Suprapubic skin (tissue), 4 donors: ENCODE measurements at regions not wholly inside any gene's neighbourhood (a gene's known extent, or its start where the extent isn't known, plus 50 kb on each side); places are given as distances from the start of the nearest gene placed in this dataset.

Experiments used
- DNase-seq, 2 donors: peaks; one replicate each; pipeline ENCODE4 v3.0.0-alpha.2; 2019; ENCODE audit warnings: low spot score in 2 of 2
- H3K27ac ChIP-seq: fragments of 200-600 bp; sonication (generic); one replicate; pipeline ENCODE4 v1.5.1; 2019
- H3K27me3 ChIP-seq: fragments of 200-600 bp; sonication (generic); one replicate; pipeline ENCODE4 v1.5.1; 2019
- H3K36me3 ChIP-seq: fragments of 200-600 bp; sonication (generic); one replicate; pipeline ENCODE4 v1.5.1; 2019
- H3K4me1 ChIP-seq: fragments of 200-600 bp; sonication (generic); one replicate; pipeline ENCODE4 v1.5.1; 2019
- H3K4me3 ChIP-seq: fragments of 200-600 bp; sonication (generic); one replicate; pipeline ENCODE4 v1.5.1; 2019; ENCODE audit warnings: mild to moderate bottlenecking
- H3K9me3 ChIP-seq: fragments of 200-600 bp; sonication (generic); one replicate; pipeline ENCODE4 v1.5.1; 2019
- EP300 ChIP-seq: sonication (generic); formaldehyde crosslinking; IDR thresholded peaks from one replicate; pipeline ENCODE4 v1.6.1; 2017; ENCODE audit warnings: antibody characterized with exemption
- POLR2A ChIP-seq, 2 donors: fragments of 450-650 bp; IDR thresholded peaks; one replicate each; pipeline ENCODE4 v1.6.1; 2017; ENCODE audit warnings: antibody characterized with exemption in 2 of 2, mild to moderate bottlenecking in 2 of 2, moderate library complexity in 2 of 2
- POLR2AphosphoS5 ChIP-seq, 3 donors: sonication (generic); formaldehyde crosslinking; IDR thresholded peaks; one replicate each; pipeline ENCODE4 v1.6.1; 2017; ENCODE audit warnings: antibody characterized with exemption in 3 of 3
- WGBS: methylation state at CpG from one replicate; pipeline ENCODE4 v1.1.5; 2018; 5-methylcytosine and 5-hydroxymethylcytosine counted together
- TF ChIP-seq, protein P1 (sequence below), 2 donors: fragments of 200-600 bp in 1 of 2; fragments of 450-650 bp in 1 of 2; sonication (generic) in 1 of 2; IDR thresholded peaks; one replicate each; pipeline ENCODE4 v1.5.1; 2016 to 2019; ENCODE audit warnings: antibody characterized with exemption in 2 of 2, mild to moderate bottlenecking in 1 of 2, moderate library complexity in 1 of 2

DNA sequence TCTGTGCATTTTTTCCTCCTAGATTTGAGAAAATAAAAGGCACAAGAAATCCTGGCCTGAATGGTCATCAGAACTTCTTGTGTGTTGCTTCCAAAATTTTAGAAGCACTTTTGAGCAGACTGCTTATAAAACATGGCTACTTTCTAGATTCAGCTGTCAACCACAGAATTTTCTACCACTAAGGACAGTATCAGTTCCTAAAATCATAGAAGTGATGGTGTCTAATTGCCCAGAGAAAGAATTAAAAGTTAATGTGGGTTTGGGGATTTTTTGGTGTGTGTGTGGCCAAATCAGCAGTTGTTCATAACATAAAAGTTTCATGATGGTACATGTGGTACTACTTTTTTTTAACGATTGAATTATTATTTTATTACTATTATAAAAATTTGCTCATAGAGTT lies 171.4 kb upstream of the SNX7 start:
- DNase-seq, result no peak
- no peaks in the 10 kb centered on the region for H3K27me3 ChIP-seq
- WGBS, result 48% methylated on average over 1 of the region's 1 CpG
- no peaks in the 10 kb centered on the region for H3K9me3 ChIP-seq
- H3K4me3 ChIP-seq, result no peak overlapping the region
- no peaks in the 10 kb centered on the region for H3K36me3 ChIP-seq
- H3K4me1 ChIP-seq, result no peaks in the 10 kb centered on the region
- no peak overlapping the region for H3K27ac ChIP-seq
- TF ChIP-seq EP300 (no peak), POLR2AphosphoS5 (IDR thresholded peaks at IDR 0.05) (no peak), POLR2A (IDR thresholded peaks at IDR 0.05) (no peak)
- TF ChIP-seq, protein P1, sequence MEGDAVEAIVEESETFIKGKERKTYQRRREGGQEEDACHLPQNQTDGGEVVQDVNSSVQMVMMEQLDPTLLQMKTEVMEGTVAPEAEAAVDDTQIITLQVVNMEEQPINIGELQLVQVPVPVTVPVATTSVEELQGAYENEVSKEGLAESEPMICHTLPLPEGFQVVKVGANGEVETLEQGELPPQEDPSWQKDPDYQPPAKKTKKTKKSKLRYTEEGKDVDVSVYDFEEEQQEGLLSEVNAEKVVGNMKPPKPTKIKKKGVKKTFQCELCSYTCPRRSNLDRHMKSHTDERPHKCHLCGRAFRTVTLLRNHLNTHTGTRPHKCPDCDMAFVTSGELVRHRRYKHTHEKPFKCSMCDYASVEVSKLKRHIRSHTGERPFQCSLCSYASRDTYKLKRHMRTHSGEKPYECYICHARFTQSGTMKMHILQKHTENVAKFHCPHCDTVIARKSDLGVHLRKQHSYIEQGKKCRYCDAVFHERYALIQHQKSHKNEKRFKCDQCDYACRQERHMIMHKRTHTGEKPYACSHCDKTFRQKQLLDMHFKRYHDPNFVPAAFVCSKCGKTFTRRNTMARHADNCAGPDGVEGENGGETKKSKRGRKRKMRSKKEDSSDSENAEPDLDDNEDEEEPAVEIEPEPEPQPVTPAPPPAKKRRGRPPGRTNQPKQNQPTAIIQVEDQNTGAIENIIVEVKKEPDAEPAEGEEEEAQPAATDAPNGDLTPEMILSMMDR (IDR thresholded peaks at IDR 0.05), result no peak

DNA sequence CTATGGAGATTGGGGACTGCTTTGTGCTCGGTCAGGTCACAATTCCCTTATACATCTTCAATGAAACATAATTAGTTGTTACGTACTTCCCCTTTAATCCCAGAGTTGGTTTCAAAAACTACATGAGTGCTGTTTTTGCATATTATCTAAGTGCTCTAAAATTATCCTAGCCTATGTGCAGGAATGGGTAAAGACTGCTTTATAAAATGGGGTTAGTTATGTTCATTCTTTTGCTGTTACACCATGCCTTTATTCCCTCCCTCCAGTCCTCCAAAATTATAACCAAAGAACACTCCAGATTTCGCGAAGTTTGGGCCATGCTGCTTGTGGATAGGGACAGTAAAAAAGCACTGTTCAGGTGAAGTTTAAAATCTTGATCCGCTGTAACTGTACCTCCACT lies 173.9 kb upstream of the SNX7 start:
- Histone ChIP-seq H3K4me1 (no peaks in the 10 kb centered on the region), H3K27me3 (no peaks in the 10 kb centered on the region), H3K4me3 (no peak overlapping the region), H3K27ac (no peak overlapping the region), H3K36me3 (no peaks in the 10 kb centered on the region), H3K9me3 (no peaks in the 10 kb centered on the region)
- no peak for DNase-seq
- TF ChIP-seq POLR2A (IDR thresholded peaks at IDR 0.05) (no peak), POLR2AphosphoS5 (IDR thresholded peaks at IDR 0.05) (no peak), EP300 (no peak)
- TF ChIP-seq, protein P1 (IDR thresholded peaks at IDR 0.05), result no peak
- WGBS, result 84% methylated on average over 5 of the region's 5 CpGs

DNA sequence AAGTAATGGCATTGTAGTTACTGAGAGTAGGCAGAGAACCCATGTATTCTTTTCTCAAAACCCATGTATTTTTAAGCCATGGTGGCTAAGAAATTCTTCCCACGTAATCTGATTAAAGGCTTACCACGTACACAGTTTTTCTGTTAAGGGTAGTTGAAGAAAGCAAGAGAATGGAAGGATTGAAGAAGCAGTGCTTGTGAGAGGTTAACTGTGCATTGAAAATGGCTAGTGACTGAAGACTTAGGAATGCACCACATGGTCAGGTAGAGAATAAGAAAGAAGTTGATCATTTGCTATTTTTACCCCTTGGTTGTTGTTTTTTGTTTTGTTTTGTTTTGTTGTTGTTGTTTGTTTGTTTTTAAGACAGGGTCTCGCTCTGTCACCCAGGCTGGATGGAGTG lies 178.9 kb upstream of the SNX7 start:
- no peak for TF ChIP-seq POLR2AphosphoS5 (IDR thresholded peaks at IDR 0.05)
- TF ChIP-seq EP300, result no peak
- TF ChIP-seq, protein P1 (IDR thresholded peaks at IDR 0.05), result no peak
- no peak for TF ChIP-seq POLR2A (IDR thresholded peaks at IDR 0.05)
- no peak for DNase-seq

DNA sequence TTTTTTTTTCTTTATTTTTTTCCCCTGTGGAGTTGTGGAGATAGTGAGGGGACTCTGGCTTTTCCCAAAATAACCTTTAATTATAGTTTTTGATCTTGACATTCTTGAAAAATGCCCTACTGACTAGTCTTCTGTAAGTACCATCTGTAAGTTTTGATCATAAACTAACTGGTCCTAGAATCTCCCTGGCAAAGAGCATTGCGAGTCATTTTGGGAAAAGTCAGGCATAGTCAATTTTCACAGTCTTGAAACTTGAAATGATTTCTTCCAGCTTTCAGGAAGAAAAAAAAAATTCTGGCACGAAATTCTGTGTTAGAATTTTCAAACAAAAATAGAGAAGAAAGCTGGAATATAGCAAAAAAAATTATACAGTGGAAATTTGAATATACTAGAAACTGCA lies 181.2 kb upstream of the SNX7 start:
- Histone ChIP-seq H3K4me3 (no peak overlapping the region), H3K4me1 (peaks cover 5% of the 10 kb centered on the region), H3K27me3 (no peaks in the 10 kb centered on the region), H3K27ac (no peak overlapping the region), H3K36me3 (no peaks in the 10 kb centered on the region), H3K9me3 (no peaks in the 10 kb centered on the region)
- no peak for DNase-seq
- TF ChIP-seq, protein P1 (IDR thresholded peaks at IDR 0.05), result no peak
- TF ChIP-seq POLR2AphosphoS5 (IDR thresholded peaks at IDR 0.05) (no peak), EP300 (no peak), POLR2A (IDR thresholded peaks at IDR 0.05) (no peak)
- 57% methylated on average over 2 of the region's 2 CpGs for WGBS

More for the DNA sequence above, 178.9 kb upstream of the SNX7 start:
- H3K27me3 ChIP-seq, result no peaks in the 10 kb centered on the region
- H3K4me1 ChIP-seq, result peaks cover 5% of the 10 kb centered on the region
- H3K4me3 ChIP-seq, result no peak overlapping the region
- H3K9me3 ChIP-seq, result no peaks in the 10 kb centered on the region
- no peaks in the 10 kb centered on the region for H3K36me3 ChIP-seq
- H3K27ac ChIP-seq, result no peak overlapping the region
- 91% methylated on average over 3 of the region's 3 CpGs for WGBS

DNA sequence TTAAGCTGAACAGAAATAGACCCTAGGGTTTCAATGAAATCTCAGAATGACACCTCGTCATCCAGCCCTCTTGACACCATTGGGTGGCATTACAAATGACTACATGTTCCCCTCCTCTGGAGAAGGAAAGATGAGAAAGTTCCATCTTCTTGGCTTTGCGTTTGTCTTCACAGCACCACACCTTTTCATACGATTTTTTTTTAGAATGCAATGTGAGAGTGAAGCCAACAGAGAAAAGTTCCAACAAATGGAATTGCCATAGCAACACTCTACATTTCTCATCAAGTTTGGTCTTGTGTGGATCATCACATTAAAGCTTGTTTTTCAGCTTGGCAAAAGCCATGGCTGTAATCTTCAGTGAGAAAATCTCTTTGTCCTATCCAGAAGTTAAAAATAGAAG lies 183.4 kb upstream of the SNX7 start:
- TF ChIP-seq EP300 (no peak), POLR2AphosphoS5 (IDR thresholded peaks at IDR 0.05) (no peak), POLR2A (IDR thresholded peaks at IDR 0.05) (no peak)
- TF ChIP-seq, protein P1 (IDR thresholded peaks at IDR 0.05), result no peak
- WGBS, result 37% methylated on average over 3 of the region's 3 CpGs
- Histone ChIP-seq H3K36me3 (no peaks in the 10 kb centered on the region), H3K27ac (no peak overlapping the region), H3K4me1 (peaks cover 5% of the 10 kb centered on the region), H3K27me3 (no peaks in the 10 kb centered on the region), H3K9me3 (no peaks in the 10 kb centered on the region), H3K4me3 (no peak overlapping the region)
- no peak for DNase-seq
